B cell (primary cell): ENCODE measurements at regions not wholly inside any gene's neighbourhood (a gene's known extent, or its start where the extent isn't known, plus 50 kb on each side); places are given as distances from the start of the nearest gene placed in this dataset.

Experiments used
- ATAC-seq: fragments of 200-7000 bp; cut with Tn5 transposase; one replicate; pipeline ENCODE4 v1.10.0; 2021; ENCODE audit warnings: low read depth, mild to moderate bottlenecking, moderate number of reproducible peaks, moderate library complexity
- CTCF ChIA-PET: fragments of 350-600 bp; sonication (Branson Sonifier 250); formaldehyde crosslinking; loops from one replicate; lab custom pipeline; 2021; ENCODE audit warnings: antibody characterized with exemption, inconsistent platforms; lab: Charles Lee
- POLR2A ChIA-PET: fragments of 350-600 bp; sonication (Branson Sonifier 250); formaldehyde crosslinking; loops from one replicate; lab custom pipeline; 2021; ENCODE audit warnings: antibody characterized with exemption; lab: Charles Lee
- DNase-seq: peaks from one replicate; pipeline ENCODE4 v3.0.0; 2013
- H2AFZ ChIP-seq: 2 replicates; pipeline ENCODE4 v1.6.1; 2012; ENCODE audit warnings: mild to moderate bottlenecking, low read depth, low read length; ENCODE audit not compliant: insufficient read depth, poor library complexity, severe bottlenecking
- H3K27ac ChIP-seq, 2 donors: 1 replicate in 1 of 2; 2 replicates in 1 of 2; pipeline ENCODE4 v1.5.1; 2012 to 2013; ENCODE audit warnings: low read length in 2 of 2, mild to moderate bottlenecking in 2 of 2, moderate library complexity in 1 of 2
- H3K27me3 ChIP-seq, 4 experiments: fragments of 200-600 bp in 1 of 4; sonication (generic) in 1 of 4; replicated peaks in 1 of 4; 1 replicate in 2 of 4; 2 replicates in 2 of 4; pipeline versions ENCODE4 v1.6.1 to v1.7.0; 2013 to 2016; ENCODE audit warnings: low read length in 3 of 4, mild to moderate bottlenecking in 2 of 4, mixed read lengths in 1 of 4, moderate library complexity in 1 of 4; ENCODE audit not compliant: insufficient read depth in 4 of 4, control insufficient read depth in 3 of 4; ENCODE audit errors: control extremely low read depth in 1 of 4
- H3K36me3 ChIP-seq, 2 experiments: replicated peaks in 1 of 2; 1 replicate in 1 of 2; 2 replicates in 1 of 2; pipeline versions ENCODE4 v1.6.1 to v1.7.1; 2013; ENCODE audit warnings: low read length in 1 of 2; ENCODE audit not compliant: insufficient read depth in 2 of 2, control insufficient read depth in 1 of 2; ENCODE audit errors: control extremely low read depth in 1 of 2, extremely low read depth in 1 of 2
- H3K4me1 ChIP-seq, 2 donors: fragments of 200-600 bp in 1 of 2; sonication (generic) in 1 of 2; 1 replicate in 1 of 2; 2 replicates in 1 of 2; pipeline versions ENCODE4 v1.5.1 to v1.6.1; 2013 to 2017; ENCODE audit warnings: low read length in 2 of 2; ENCODE audit not compliant: control insufficient read depth in 2 of 2, insufficient read depth in 2 of 2
- H3K4me2 ChIP-seq: replicated peaks from 2 replicates; pipeline ENCODE3; 2012; ENCODE audit warnings: mild to moderate bottlenecking, low read depth, low read length; ENCODE audit not compliant: poor library complexity, severe bottlenecking
- H3K4me3 ChIP-seq, 5 experiments: fragments of 200-600 bp in 1 of 5; sonication (generic) in 1 of 5; 1 replicate in 3 of 5; 2 replicates in 2 of 5; pipeline versions ENCODE4 v1.5.1 to v1.7.0; 2011 to 2016; ENCODE audit warnings: low read length in 4 of 5, mild to moderate bottlenecking in 4 of 5, low read depth in 2 of 5, control low read depth in 1 of 5, moderate library complexity in 1 of 5; ENCODE audit not compliant: insufficient read depth in 1 of 5; ENCODE audit errors: control extremely low read depth in 1 of 5, extremely low read depth in 1 of 5
- H3K79me2 ChIP-seq: fragments of 200-600 bp; sonication (generic); one replicate; pipeline ENCODE4 v1.6.0; 2016; ENCODE audit warnings: low read length; ENCODE audit not compliant: control insufficient read depth, insufficient read depth
- H3K9ac ChIP-seq: fragments of 200-600 bp; sonication (generic); 2 replicates; pipeline ENCODE4 v1.6.1; 2017; ENCODE audit warnings: mild to moderate bottlenecking, low read length, moderate library complexity
- H3K9me3 ChIP-seq, 3 donors: one replicate each; pipeline versions ENCODE4 v1.6.1 to v1.7.1; 2013; ENCODE audit warnings: low read length in 2 of 3; ENCODE audit not compliant: control insufficient read depth in 2 of 3, insufficient read depth in 1 of 3; ENCODE audit errors: control extremely low read depth in 1 of 3
- H4K20me1 ChIP-seq: 2 replicates; pipeline ENCODE4 v1.6.0; 2012; ENCODE audit warnings: mild to moderate bottlenecking, low read length; ENCODE audit not compliant: insufficient read depth, control insufficient read depth, poor library complexity, severe bottlenecking
- H3K27ac Mint-ChIP-seq: one replicate; pipeline ENCODE4 v1.8.0; 2021; ENCODE audit warnings: mixed read lengths
- H3K27me3 Mint-ChIP-seq: one replicate; pipeline ENCODE4 v1.8.0; 2021; ENCODE audit warnings: mixed read lengths
- H3K4me1 Mint-ChIP-seq: one replicate; pipeline ENCODE4 v1.8.0; 2021; ENCODE audit warnings: mixed read lengths
- H3K4me3 Mint-ChIP-seq: one replicate; pipeline ENCODE4 v1.8.0; 2021; ENCODE audit warnings: mixed read lengths
- H3K9me3 Mint-ChIP-seq: one replicate; pipeline ENCODE4 v1.8.0; 2022; ENCODE audit warnings: mixed read lengths; ENCODE audit not compliant: insufficient read depth
- EZH2 ChIP-seq: IDR thresholded peaks from 2 replicates; pipeline ENCODE4 v1.6.1; 2012; ENCODE audit warnings: borderline replicate concordance, low read depth, mild to moderate bottlenecking, moderate library complexity, low read length; ENCODE audit not compliant: insufficient read depth, poor library complexity, severe bottlenecking
- WGBS: methylation state at CpG from one replicate; pipeline ENCODE4 v1.1.5; 2013; ENCODE audit warnings: missing lambda C conversion rate; ENCODE audit not compliant: insufficient coverage; 5-methylcytosine and 5-hydroxymethylcytosine counted together
- intact Hi-C: fragments of 100-400 bp; cut with micrococcal nuclease; formaldehyde crosslinking; loops from one replicate; pipeline ENCODE4 v1.10.0; 2022
- TF ChIP-seq, protein P1 (sequence below): fragments of 200-600 bp; IDR thresholded peaks from one replicate; pipeline ENCODE4 v1.8.0; 2022; ENCODE audit warnings: antibody characterized with exemption, mild to moderate bottlenecking

DNA sequence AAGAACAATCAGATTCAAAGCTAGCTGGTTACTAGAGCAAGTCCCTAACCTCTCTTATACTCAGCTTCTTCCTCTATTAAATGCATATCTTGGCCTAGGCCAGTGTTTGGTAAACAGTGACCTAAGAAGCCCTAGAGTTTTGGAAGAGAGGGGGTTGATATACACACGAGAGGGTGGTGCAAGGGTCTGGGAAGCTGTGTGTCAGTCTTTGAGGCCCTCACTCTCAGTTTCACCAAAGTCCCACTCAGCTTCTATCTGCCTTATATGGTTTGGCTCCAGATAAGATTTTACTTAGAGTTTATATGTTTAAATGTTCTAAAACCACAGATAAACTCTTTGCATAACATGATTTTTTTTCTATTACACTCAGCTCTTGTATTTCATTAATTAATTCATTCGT lies 526.1 kb upstream of the BTBD3 start:
- Histone ChIP-seq H3K4me2 (no peak overlapping the region), H3K9me3 (no peaks in the 10 kb centered on the region), H3K9ac (no peak overlapping the region), H3K4me3 (no peak overlapping the region), H3K4me1 (no peaks in the 10 kb centered on the region), H3K27me3 (no peaks in the 10 kb centered on the region), H3K79me2 (no peaks in the 10 kb centered on the region), H3K27ac (no peak overlapping the region), H2AFZ (no peak overlapping the region), H4K20me1 (no peaks in the 10 kb centered on the region), H3K36me3 (no peaks in the 10 kb centered on the region)
- ChIA-PET POLR2A (interaction anchor here (0.7 kb wide), 1 partner anchor 1479 kb away, joined by 3 read pairs; no protein-coding TSS in a partner anchor), CTCF (no interaction called here)
- no peak overlapping the region for H3K27ac Mint-ChIP-seq
- H3K4me1 Mint-ChIP-seq: no peaks in the 10 kb centered on the region
- TF ChIP-seq EZH2: no peak
- no peak overlapping the region for H3K4me3 Mint-ChIP-seq
- no peak for ATAC-seq
- H3K27me3 Mint-ChIP-seq: no peaks in the 10 kb centered on the region
- no CpG with 5 or more reads among the region's 2 CpGs for WGBS
- intact Hi-C loops: no loop called here
- no peak for DNase-seq
- peaks cover 6% of the 10 kb centered on the region for H3K9me3 Mint-ChIP-seq

DNA sequence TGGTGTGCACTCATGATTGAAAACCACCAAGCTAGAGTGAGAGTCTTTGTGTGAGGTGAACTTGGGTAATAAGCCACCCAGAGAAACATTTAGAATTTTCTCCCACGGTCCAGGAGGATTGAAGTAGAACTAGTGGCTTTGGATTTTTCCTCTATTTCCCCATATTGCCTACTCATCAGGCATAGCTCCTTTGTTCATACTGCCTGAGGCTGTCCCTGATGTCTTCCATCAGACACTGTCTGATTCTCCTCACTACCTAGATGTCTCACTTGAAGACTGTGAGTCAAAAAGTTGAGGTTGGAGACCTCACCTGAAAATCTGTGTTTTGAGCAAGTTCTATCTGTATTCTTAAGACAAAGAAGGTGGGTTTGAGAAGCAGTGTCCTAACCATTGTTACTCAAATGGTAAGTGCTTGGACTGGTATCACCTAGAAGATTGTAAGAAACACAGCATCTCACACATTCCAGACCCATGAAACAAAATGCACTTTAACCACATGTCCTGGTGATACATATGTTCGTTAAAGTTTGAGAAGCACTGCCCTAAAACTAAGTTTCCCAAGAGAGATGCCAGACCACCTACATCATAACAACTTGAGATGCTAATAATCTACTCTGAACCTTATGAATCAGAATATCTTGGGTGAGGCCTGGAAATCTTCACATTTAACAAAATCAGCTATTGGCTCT lies 523.4 kb upstream of the BTBD3 start:
- Mint-ChIP-seq H3K9me3 (peaks cover 6% of the 10 kb centered on the region), H3K4me1 (no peaks in the 10 kb centered on the region), H3K27me3 (no peaks in the 10 kb centered on the region), H3K27ac (no peak overlapping the region), H3K4me3 (no peak overlapping the region)
- DNase-seq: no peak
- Histone ChIP-seq H3K36me3 (no peaks in the 10 kb centered on the region), H3K27ac (no peak overlapping the region), H3K4me3 (no peak overlapping the region), H4K20me1 (no peaks in the 10 kb centered on the region), H3K9me3 (no peaks in the 10 kb centered on the region), H3K9ac (no peak overlapping the region), H3K79me2 (no peaks in the 10 kb centered on the region), H3K4me2 (no peak overlapping the region), H3K4me1 (no peaks in the 10 kb centered on the region), H2AFZ (no peak overlapping the region), H3K27me3 (no peaks in the 10 kb centered on the region)
- intact Hi-C loops: no loop called here
- ChIA-PET CTCF (no interaction called here), POLR2A (no interaction called here)
- no CpG with 5 or more reads among the region's 2 CpGs for WGBS
- TF ChIP-seq, protein P1, sequence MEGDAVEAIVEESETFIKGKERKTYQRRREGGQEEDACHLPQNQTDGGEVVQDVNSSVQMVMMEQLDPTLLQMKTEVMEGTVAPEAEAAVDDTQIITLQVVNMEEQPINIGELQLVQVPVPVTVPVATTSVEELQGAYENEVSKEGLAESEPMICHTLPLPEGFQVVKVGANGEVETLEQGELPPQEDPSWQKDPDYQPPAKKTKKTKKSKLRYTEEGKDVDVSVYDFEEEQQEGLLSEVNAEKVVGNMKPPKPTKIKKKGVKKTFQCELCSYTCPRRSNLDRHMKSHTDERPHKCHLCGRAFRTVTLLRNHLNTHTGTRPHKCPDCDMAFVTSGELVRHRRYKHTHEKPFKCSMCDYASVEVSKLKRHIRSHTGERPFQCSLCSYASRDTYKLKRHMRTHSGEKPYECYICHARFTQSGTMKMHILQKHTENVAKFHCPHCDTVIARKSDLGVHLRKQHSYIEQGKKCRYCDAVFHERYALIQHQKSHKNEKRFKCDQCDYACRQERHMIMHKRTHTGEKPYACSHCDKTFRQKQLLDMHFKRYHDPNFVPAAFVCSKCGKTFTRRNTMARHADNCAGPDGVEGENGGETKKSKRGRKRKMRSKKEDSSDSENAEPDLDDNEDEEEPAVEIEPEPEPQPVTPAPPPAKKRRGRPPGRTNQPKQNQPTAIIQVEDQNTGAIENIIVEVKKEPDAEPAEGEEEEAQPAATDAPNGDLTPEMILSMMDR: no peak
- no peak for TF ChIP-seq EZH2
- no peak for ATAC-seq
